Right cardiac atrium (tissue), 5 donors: ENCODE measurements at regions not wholly inside any gene's neighbourhood (a gene's known extent, or its start where the extent isn't known, plus 50 kb on each side); places are given as distances from the start of the nearest gene placed in this dataset.
A peak's percentile ranks its signal among the peaks of the same experiment; 100 is the strongest.

ENCODE experiments used
- ATAC-seq, 2 donors: fragments of 200-7000 bp; cut with Tn5 transposase; one replicate each; pipeline versions ENCODE4 v1.8.0 to v1.9.1; 2020; ENCODE audit warnings: moderate library complexity in 2 of 2, mild to moderate bottlenecking in 1 of 2
- DNase-seq, 3 donors: peaks; one replicate each; pipeline ENCODE4 v3.0.0-alpha.2; 2020
- H3K27ac ChIP-seq: one replicate; pipeline ENCODE4 v1.5.1; 2013; ENCODE audit warnings: mild to moderate bottlenecking, low read length, control low read depth, moderate library complexity
- H3K27me3 ChIP-seq: one replicate; pipeline ENCODE4 v1.6.1; 2013; ENCODE audit not compliant: control insufficient read depth, insufficient read depth
- H3K4me1 ChIP-seq: one replicate; pipeline ENCODE4 v1.6.1; 2013; ENCODE audit warnings: low read length; ENCODE audit not compliant: control insufficient read depth, insufficient read depth
- H3K4me3 ChIP-seq: one replicate; pipeline ENCODE4 v1.5.1; 2013; ENCODE audit warnings: low read length, control low read depth
- H3K9me3 ChIP-seq: one replicate; pipeline ENCODE4 v1.6.1; 2013; ENCODE audit warnings: low read length; ENCODE audit not compliant: control insufficient read depth
- WGBS: extraction: QIAGEN DNeasy Blood & Tissue Kit; methylation state at CpG from one replicate; pipeline ENCODE4 v1.1.7; 2013; 5-methylcytosine and 5-hydroxymethylcytosine counted together
- intact Hi-C, 4 donors: fragments of 100-400 bp; cut with DNase I; formaldehyde crosslinking; loops; one replicate each; pipeline versions ENCODE4 v1.11.0 to v1.14.0; 2022 to 2023
- donor health status: healthy with polysubstance abuse.
- donor health status: DM: no; HTN: yes; CAD: no.
- donor health status: DM: no; HTN: no; CAD: no.
- donor health status: DM: no; HTN: yes; CAD: no; lungs with severe emphysema.
- donor health status: DM: yes; HTN: yes; CAD: no.

DNA sequence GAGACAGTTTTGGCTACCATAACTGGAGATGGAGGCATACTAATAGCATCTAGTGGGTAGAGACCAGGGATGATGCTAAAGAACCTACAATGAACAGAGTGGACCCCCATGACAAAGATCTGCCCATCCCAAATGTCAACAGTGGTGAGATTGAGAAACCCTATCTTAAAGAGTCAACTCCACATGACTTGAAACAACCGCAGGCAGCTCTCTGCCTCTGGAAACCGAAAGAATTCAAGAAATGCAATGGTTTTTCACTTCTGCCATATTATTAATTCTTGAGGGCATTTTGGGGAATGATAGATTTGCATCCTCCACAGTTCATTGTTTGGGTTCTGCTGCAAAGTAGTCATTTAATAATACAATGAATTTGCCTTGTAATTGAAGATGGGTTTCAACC, 463.4 kb downstream of the MAFB start:
- Histone ChIP-seq H3K27me3 (peaks cover 3% of the 10 kb centered on the region), H3K4me1 (no peaks in the 10 kb centered on the region), H3K9me3 (no peaks in the 10 kb centered on the region), H3K27ac (no peak overlapping the region), H3K4me3 (no peak overlapping the region)
- ATAC-seq (no peak), DNase-seq (no peak)
- WGBS: 85% methylated on average over 2 of the region's 2 CpGs
- intact Hi-C loops: no loop called here

DNA sequence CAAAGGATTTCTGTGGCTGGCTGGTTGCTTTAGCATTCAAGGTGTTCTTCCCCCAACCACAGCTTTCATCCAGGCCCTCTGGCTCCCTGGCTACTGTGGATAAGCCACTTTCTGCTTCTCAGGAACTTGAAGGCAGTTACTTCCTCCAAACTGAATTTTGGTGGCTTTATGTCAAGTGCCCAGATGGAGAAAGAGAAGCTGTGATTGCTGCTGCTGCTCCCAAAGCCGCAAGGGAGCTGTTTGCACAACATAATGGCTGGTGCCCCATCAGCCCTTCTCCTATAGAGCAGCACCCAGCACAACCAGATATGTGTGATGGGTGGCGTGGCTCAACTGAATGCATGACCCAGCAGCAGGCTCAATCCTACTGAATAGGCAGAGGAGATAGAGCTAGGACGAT, 465.2 kb downstream of the MAFB start:
- no peaks in the 10 kb centered on the region for H3K27me3 ChIP-seq
- no peak overlapping the region for H3K27ac ChIP-seq
- ATAC-seq: peak in 1 of 2 donors; percentile 43
- H3K4me3 ChIP-seq: no peak overlapping the region
- intact Hi-C loops: no loop called here
- WGBS: 79% methylated on average over 3 of the region's 3 CpGs
- no peaks in the 10 kb centered on the region for H3K4me1 ChIP-seq
- DNase-seq: peak in 1 of 3 donors; percentile 44
- no peaks in the 10 kb centered on the region for H3K9me3 ChIP-seq

DNA sequence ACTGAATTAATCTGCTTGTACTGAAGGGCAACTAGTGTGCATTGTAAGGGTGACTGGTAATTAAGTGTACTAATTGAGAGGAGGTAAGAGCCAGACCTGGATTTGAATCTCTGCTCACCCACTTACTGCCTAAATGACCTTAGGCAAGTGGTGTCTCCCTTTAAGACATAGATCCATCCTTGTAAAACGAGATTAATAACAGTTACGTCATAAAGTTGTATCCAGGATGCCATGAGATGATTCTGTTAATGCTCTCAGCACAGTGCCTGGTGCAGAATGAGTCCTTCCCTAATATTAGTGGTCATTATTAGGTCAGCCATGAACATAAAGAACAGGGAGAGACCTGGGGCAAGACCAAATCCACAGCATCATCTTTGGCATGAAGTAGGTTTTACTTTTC, 470.1 kb downstream of the MAFB start:
- no peak overlapping the region for H3K27ac ChIP-seq
- H3K4me1 ChIP-seq: no peaks in the 10 kb centered on the region
- H3K9me3 ChIP-seq: no peaks in the 10 kb centered on the region
- ATAC-seq: no peak
- DNase-seq: no peak
- H3K27me3 ChIP-seq: no peaks in the 10 kb centered on the region
- no peak overlapping the region for H3K4me3 ChIP-seq
- intact Hi-C loops: no loop called here
- 63% methylated on average over 2 of the region's 2 CpGs for WGBS

- 52% methylated on average over 7 of the region's 7 CpGs for WGBS
- H3K27me3 ChIP-seq: no peaks in the 10 kb centered on the region
- no peak for DNase-seq
- ATAC-seq: peak; percentile 20 to 41
- H3K9me3 ChIP-seq: no peaks in the 10 kb centered on the region
- H3K27ac ChIP-seq: no peak overlapping the region
- no peaks in the 10 kb centered on the region for H3K4me1 ChIP-seq
- no peak overlapping the region for H3K4me3 ChIP-seq
- intact Hi-C loops: no loop called here
Observed at GRCh38 chr20:40218316-40218969, 470.6 kb downstream of the MAFB start.

DNA sequence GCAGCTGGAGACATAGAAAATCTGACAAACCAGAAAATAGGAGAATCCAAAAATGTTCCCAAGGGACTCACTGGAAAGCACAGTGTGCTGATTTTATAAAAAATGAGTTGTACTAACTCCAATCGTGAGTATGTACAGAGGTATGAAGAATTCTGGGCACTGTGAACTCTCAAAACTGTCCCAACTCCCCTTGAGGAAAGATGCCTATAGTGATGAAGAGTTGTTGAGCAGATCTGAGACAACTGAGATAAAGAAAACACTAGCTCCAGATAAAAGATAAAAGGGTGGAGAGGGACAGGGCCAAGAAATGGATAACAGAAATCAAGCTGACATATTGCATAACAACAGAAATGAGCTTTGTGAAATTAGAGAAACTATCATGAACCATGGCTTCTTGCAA, 481.4 kb downstream of the MAFB start:
- ATAC-seq (peak; percentile 82 to 97), DNase-seq (no peak)
- no peaks in the 10 kb centered on the region for H3K27me3 ChIP-seq
- H3K27ac ChIP-seq: no peak overlapping the region
- H3K9me3 ChIP-seq: no peaks in the 10 kb centered on the region
- 23% methylated on average over 1 of the region's 1 CpG for WGBS
- H3K4me1 ChIP-seq: peaks cover 2% of the 10 kb centered on the region
- intact Hi-C loops: no loop called here
- no peak overlapping the region for H3K4me3 ChIP-seq

GRCh38 chr20:40205971-40206370, 483.1 kb downstream of the MAFB start:
- H3K4me1 ChIP-seq: peaks cover 2% of the 10 kb centered on the region
- ATAC-seq: no peak
- H3K27ac ChIP-seq: no peak overlapping the region
- 52% methylated on average over 2 of the region's 2 CpGs for WGBS
- no peaks in the 10 kb centered on the region for H3K9me3 ChIP-seq
- intact Hi-C loops: no loop called here
- no peaks in the 10 kb centered on the region for H3K27me3 ChIP-seq
- no peak for DNase-seq
- no peak overlapping the region for H3K4me3 ChIP-seq

DNA sequence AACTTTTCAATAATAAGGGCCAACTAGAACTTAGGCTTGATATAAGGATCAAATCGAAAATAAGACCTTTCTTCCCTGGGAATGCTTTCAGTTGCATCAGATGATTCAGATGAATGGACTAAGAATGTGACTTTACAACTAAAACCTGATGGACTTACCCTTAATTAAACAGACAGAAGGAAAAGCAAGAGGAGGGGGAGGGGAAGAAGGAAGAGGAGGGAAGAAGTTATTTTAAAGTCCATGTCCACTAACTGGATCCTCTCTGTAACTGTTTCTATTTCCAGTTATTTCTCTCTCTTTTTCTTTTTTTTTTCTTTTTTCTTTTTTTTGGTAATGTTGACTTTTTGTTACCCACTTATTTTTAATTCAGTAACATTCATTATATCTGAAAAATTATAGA, 486.0 kb downstream of the MAFB start:
- no peak overlapping the region for H3K4me3 ChIP-seq
- ATAC-seq (no peak), DNase-seq (no peak)
- H3K27me3 ChIP-seq: no peaks in the 10 kb centered on the region
- intact Hi-C loops: no loop called here
- WGBS: 84% methylated on average over 1 of the region's 1 CpG
- peaks cover 2% of the 10 kb centered on the region for H3K4me1 ChIP-seq
- no peaks in the 10 kb centered on the region for H3K9me3 ChIP-seq
- H3K27ac ChIP-seq: no peak overlapping the region

DNA sequence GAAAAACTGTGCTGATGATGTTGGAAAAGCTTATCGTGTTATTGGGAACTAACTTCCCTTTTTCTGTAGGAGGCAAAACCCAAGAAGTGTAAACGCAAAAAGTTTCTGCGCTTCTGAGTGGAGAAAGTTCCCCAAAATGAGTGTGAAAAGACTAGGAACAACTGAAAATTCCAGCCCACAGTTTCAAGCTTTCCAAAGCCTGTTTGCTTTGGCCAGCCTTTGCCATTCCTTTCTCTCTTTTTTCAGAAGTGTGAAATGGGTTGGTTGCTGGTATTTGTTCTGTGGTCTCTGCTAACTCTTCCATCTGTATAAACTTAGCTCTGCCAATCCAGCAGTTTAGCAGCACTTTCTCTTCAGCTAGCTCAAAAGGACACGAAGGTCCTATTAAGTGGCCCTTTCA, 491.3 kb downstream of the MAFB start:
- Histone ChIP-seq H3K27me3 (no peaks in the 10 kb centered on the region), H3K27ac (peak overlapping the region; percentile 26), H3K4me3 (no peak overlapping the region), H3K4me1 (peaks cover 2% of the 10 kb centered on the region), H3K9me3 (no peaks in the 10 kb centered on the region)
- ATAC-seq (peak; percentile 60 to 92), DNase-seq (peak in 1 of 3 donors; percentile 10)
- intact Hi-C loops: no loop called here
- WGBS: 37% methylated on average over 4 of the region's 4 CpGs

GRCh38 chr20:40196846-40197436, 492.1 kb downstream of the MAFB start:
- Histone ChIP-seq H3K4me1 (peaks cover 2% of the 10 kb centered on the region), H3K27ac (no peak overlapping the region), H3K9me3 (no peaks in the 10 kb centered on the region), H3K27me3 (no peaks in the 10 kb centered on the region), H3K4me3 (no peak overlapping the region)
- intact Hi-C loops: no loop called here
- peak in 1 of 2 donors; percentile 40 for ATAC-seq
- WGBS: 32% methylated on average over 2 of the region's 2 CpGs
- no peak for DNase-seq

GRCh38 chr20:40195742-40196141, 493.3 kb downstream of the MAFB start:
- ATAC-seq: no peak
- DNase-seq: peak in 2 of 3 donors; percentile 16 to 69
- Histone ChIP-seq H3K27ac (no peak overlapping the region), H3K9me3 (no peaks in the 10 kb centered on the region), H3K27me3 (no peaks in the 10 kb centered on the region), H3K4me1 (peaks cover 2% of the 10 kb centered on the region), H3K4me3 (no peak overlapping the region)
- WGBS: 64% methylated on average over 6 of the region's 6 CpGs
- intact Hi-C loops: no loop called here

DNA sequence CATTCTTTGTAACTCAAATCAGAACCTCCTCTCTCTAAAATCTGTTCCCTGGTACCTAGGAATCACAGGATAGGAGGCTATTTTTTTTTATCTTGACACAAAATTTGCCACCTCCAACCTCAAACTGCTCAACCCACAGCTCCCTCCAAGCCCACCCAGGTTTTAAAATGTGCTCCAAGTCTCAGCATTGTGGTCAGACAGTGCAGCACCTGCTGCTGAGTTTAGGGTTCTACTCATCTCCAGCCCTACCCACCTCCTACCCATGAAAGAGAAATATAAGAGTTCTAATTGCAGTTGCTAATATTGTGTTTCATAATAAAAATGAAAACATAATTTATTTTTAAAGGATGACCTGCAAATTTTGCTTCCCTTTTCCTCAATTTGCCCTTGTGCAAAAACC, 496.5 kb downstream of the MAFB start:
- ATAC-seq (no peak), DNase-seq (no peak)
- no peak overlapping the region for H3K4me3 ChIP-seq
- H3K27me3 ChIP-seq: no peaks in the 10 kb centered on the region
- H3K27ac ChIP-seq: no peak overlapping the region
- intact Hi-C loops: no loop called here
- peaks cover 1% of the 10 kb centered on the region for H3K4me1 ChIP-seq
- no peaks in the 10 kb centered on the region for H3K9me3 ChIP-seq

GRCh38 chr20:40192081-40192480, 497.0 kb downstream of the MAFB start:
- H3K4me1 ChIP-seq: peaks cover 1% of the 10 kb centered on the region
- no peaks in the 10 kb centered on the region for H3K9me3 ChIP-seq
- H3K27me3 ChIP-seq: no peaks in the 10 kb centered on the region
- H3K27ac ChIP-seq: no peak overlapping the region
- WGBS: 61% methylated on average over 4 of the region's 4 CpGs
- intact Hi-C loops: no loop called here
- ATAC-seq (peak; percentile 14 to 15), DNase-seq (no peak)
- H3K4me3 ChIP-seq: no peak overlapping the region
